Loucy (cell line): ENCODE measurements at regions not wholly inside any gene's neighbourhood (a gene's known extent, or its start where the extent isn't known, plus 50 kb on each side); places are given as distances from the start of the nearest gene placed in this dataset.

Experiments used
- H2AFZ ChIP-seq: fragments of 200-600 bp; sonication (generic); 2 replicates; pipeline ENCODE4 v1.6.0; 2016; ENCODE audit warnings: antibody characterized with exemption, mild to moderate bottlenecking, low read length, moderate library complexity
- H3F3A ChIP-seq: fragments of 200-600 bp; 2 replicates; pipeline ENCODE4 v1.6.0; 2016; ENCODE audit warnings: antibody characterized with exemption, low read depth, mild to moderate bottlenecking
- H3K27me3 ChIP-seq: fragments of 200-600 bp; sonication (generic); 2 replicates; pipeline ENCODE4 v1.6.1; 2014; ENCODE audit warnings: low read length, mild to moderate bottlenecking; ENCODE audit not compliant: insufficient read depth, poor library complexity, severe bottlenecking
- H3K36me3 ChIP-seq: fragments of 200-600 bp; sonication (generic); 2 replicates; pipeline ENCODE4 v1.6.1; 2016; ENCODE audit warnings: low read length; ENCODE audit not compliant: insufficient read depth
- H3K4me1 ChIP-seq: fragments of 200-600 bp; sonication (generic); 2 replicates; pipeline ENCODE4 v1.5.1; 2014; ENCODE audit warnings: low read length, mild to moderate bottlenecking; ENCODE audit not compliant: insufficient read depth, poor library complexity, severe bottlenecking
- H3K4me2 ChIP-seq: fragments of 200-600 bp; sonication (generic); 2 replicates; pipeline ENCODE4 v1.6.0; 2014; ENCODE audit warnings: antibody characterized with exemption, low read length, low read depth, mild to moderate bottlenecking; ENCODE audit not compliant: poor library complexity, severe bottlenecking
- H3K4me3 ChIP-seq: fragments of 200-600 bp; sonication (generic); 2 replicates; pipeline ENCODE4 v1.5.1; 2014; ENCODE audit warnings: low read length, mild to moderate bottlenecking, mixed read lengths; ENCODE audit not compliant: poor library complexity, severe bottlenecking
- H3K79me2 ChIP-seq: fragments of 200-600 bp; sonication (generic); 2 replicates; pipeline ENCODE4 v1.6.1; 2014; ENCODE audit warnings: low read length; ENCODE audit not compliant: insufficient read depth
- H3K9ac ChIP-seq: fragments of 200-600 bp; sonication (generic); 2 replicates; pipeline ENCODE4 v1.6.0; 2014; ENCODE audit warnings: mild to moderate bottlenecking, low read depth, low read length, moderate library complexity; ENCODE audit not compliant: poor library complexity, severe bottlenecking
- H3K9me2 ChIP-seq: fragments of 200-600 bp; sonication (generic); replicated peaks from 2 replicates; pipeline ENCODE4 v1.6.1; 2016; ENCODE audit warnings: low read depth, low read length, mixed read lengths
- H3K9me3 ChIP-seq: fragments of 200-600 bp; sonication (generic); 2 replicates; pipeline ENCODE4 v1.6.1; 2014; ENCODE audit warnings: mild to moderate bottlenecking, antibody characterized with exemption, low read length, low read depth; ENCODE audit not compliant: insufficient read depth
- H4K20me1 ChIP-seq: fragments of 200-600 bp; sonication (generic); 2 replicates; pipeline ENCODE4 v1.6.0; 2014; ENCODE audit warnings: antibody characterized with exemption, low read length, mild to moderate bottlenecking; ENCODE audit not compliant: insufficient read depth, poor library complexity, severe bottlenecking
- CTCF ChIP-seq: fragments of 200-600 bp; sonication (generic); conservative IDR thresholded peaks from 2 replicates; pipeline ENCODE4 v1.5.1; 2014; ENCODE audit warnings: mild to moderate bottlenecking, antibody characterized with exemption, low read length
- EZH2phosphoT487 ChIP-seq: fragments of 200-600 bp; IDR thresholded peaks from 2 replicates; pipeline ENCODE4 v1.6.1; 2018; ENCODE audit warnings: antibody characterized with exemption, mild to moderate bottlenecking, moderate library complexity, borderline replicate concordance

DNA sequence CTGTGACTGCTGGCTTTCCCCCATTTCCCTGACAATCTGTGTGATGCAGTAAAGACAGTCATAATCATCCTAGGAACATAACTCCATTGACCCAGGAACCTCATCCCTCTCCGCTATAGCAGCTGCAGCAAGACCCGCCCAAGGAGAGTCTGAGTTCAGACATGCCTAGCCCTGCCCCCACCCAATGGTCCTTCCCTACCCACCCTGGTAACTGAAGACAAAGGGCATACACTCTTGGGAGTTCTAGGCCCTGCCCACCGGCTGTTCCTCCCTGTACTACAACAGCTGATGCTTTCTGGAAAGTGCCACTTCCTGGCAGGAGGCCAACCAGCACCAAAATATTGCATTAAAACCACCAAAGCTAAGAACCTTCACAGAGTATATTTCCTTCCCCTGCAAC is 1035.6 kb downstream of the C4orf33 start:
- Histone ChIP-seq H3K4me2 (no peak overlapping the region), H3F3A (no peaks in the 10 kb centered on the region), H3K9me3 (0 out of 2 replicates have a peak, but pooled peaks cover 4% of the 10 kb centered on the region), H3K4me3 (no peak overlapping the region), H3K36me3 (no peaks in the 10 kb centered on the region), H3K4me1 (no peaks in the 10 kb centered on the region), H2AFZ (no peak overlapping the region), H3K27me3 (no peaks in the 10 kb centered on the region), H4K20me1 (no peaks in the 10 kb centered on the region), H3K79me2 (no peaks in the 10 kb centered on the region), H3K9ac (no peak overlapping the region), H3K9me2 (no peaks in the 10 kb centered on the region)
- TF ChIP-seq EZH2phosphoT487 (no peak), CTCF (no peak)

- Histone ChIP-seq H3K9me3 (no peaks in the 10 kb centered on the region), H3K9me2 (no peaks in the 10 kb centered on the region; the same call in 1 of the 2 replicates), H3F3A (no peaks in the 10 kb centered on the region), H3K4me3 (no peak overlapping the region), H4K20me1 (no peaks in the 10 kb centered on the region), H2AFZ (no peak overlapping the region), H3K79me2 (no peaks in the 10 kb centered on the region), H3K27me3 (no peaks in the 10 kb centered on the region), H3K36me3 (no peaks in the 10 kb centered on the region), H3K4me2 (no peak overlapping the region), H3K4me1 (no peaks in the 10 kb centered on the region), H3K9ac (no peak overlapping the region)
- TF ChIP-seq EZH2phosphoT487, result no peak
- no peak for TF ChIP-seq CTCF
These were observed 1045.7 kb downstream of the C4orf33 start for GRCh38 chr4:130141651-130142050.

DNA sequence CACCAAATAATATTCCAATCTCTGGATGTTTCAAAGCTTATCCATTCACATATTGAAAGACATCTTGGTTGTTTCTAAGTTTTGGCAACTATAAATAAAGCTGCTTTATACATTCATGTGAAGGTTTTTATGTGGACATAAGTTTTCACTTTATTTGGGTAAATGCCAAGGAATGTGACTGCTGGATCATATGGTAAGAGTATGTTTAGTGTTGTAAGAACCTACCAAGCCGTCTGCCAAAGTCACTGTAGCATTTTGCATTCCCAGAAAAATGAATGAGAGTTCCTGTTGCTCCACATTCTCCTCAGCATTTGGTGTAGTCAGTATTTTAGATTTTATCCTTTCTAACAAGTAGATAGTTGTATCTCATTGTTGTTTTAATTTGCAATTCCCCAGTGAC is 1047.7 kb downstream of the C4orf33 start:
- Histone ChIP-seq H3F3A (no peaks in the 10 kb centered on the region), H2AFZ (no peak overlapping the region), H3K79me2 (no peaks in the 10 kb centered on the region), H3K4me3 (no peak overlapping the region), H4K20me1 (no peaks in the 10 kb centered on the region), H3K9me2 (no peaks in the 10 kb centered on the region; the same call in 1 of the 2 replicates), H3K36me3 (no peaks in the 10 kb centered on the region), H3K9me3 (no peaks in the 10 kb centered on the region), H3K4me2 (no peak overlapping the region), H3K27me3 (no peaks in the 10 kb centered on the region), H3K9ac (no peak overlapping the region), H3K4me1 (no peaks in the 10 kb centered on the region)
- TF ChIP-seq CTCF (no peak), EZH2phosphoT487 (no peak)
